ENCODE measurements at regions not wholly inside any gene's neighbourhood (a gene's known extent, or its start where the extent isn't known, plus 50 kb on each side); places are given as distances from the start of the nearest gene placed in this dataset.

DNA sequence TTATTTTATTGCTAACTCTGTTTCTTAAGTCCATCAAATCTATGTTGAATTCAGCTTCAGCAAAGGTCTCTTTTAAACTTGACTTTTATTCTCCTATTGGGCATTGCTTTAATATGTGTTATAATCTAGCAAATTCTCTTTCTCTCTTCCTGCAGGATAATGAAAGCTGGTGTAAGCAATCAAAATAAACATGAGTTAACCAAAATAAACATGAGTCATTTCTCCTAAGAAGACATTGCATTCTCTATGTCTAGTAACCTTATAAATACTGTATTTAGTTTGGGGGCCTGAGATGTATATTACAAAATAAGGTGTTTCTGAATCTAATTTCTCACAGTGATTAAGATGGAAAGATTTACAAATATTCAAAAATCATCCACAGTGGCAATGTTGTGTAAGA is 739.1 kb upstream of the ATXN7L3B start:
- DNase-seq (no peak), ATAC-seq (ENCODE audit: low read depth) (no peak)
- H3K4me2 ChIP-seq (replicated peaks; ENCODE audit: low read depth, low read length, poor library complexity, severe bottlenecking): no peak overlapping the region
- ChIA-PET POLR2A (no interaction called here), CTCF (no interaction called here)
- no peaks in the 10 kb centered on the region for H3K27me3 Mint-ChIP-seq
- H3K4me3 ChIP-seq (ENCODE audit: control extremely low read depth in 1 of 5, extremely low read depth in 1 of 5, insufficient read depth in 1 of 5, low read depth in 2 of 5, low read length in 4 of 5): no peak overlapping the region
- no peak for TF ChIP-seq EZH2 (IDR thresholded peaks at IDR 0.05; ENCODE audit: borderline replicate concordance, insufficient read depth, low read depth, low read length, poor library complexity, severe bottlenecking)
- TF ChIP-seq, protein P1, sequence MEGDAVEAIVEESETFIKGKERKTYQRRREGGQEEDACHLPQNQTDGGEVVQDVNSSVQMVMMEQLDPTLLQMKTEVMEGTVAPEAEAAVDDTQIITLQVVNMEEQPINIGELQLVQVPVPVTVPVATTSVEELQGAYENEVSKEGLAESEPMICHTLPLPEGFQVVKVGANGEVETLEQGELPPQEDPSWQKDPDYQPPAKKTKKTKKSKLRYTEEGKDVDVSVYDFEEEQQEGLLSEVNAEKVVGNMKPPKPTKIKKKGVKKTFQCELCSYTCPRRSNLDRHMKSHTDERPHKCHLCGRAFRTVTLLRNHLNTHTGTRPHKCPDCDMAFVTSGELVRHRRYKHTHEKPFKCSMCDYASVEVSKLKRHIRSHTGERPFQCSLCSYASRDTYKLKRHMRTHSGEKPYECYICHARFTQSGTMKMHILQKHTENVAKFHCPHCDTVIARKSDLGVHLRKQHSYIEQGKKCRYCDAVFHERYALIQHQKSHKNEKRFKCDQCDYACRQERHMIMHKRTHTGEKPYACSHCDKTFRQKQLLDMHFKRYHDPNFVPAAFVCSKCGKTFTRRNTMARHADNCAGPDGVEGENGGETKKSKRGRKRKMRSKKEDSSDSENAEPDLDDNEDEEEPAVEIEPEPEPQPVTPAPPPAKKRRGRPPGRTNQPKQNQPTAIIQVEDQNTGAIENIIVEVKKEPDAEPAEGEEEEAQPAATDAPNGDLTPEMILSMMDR (IDR thresholded peaks at IDR 0.05): no peak
- H3K4me1 Mint-ChIP-seq: no peaks in the 10 kb centered on the region
- H3K27ac ChIP-seq (ENCODE audit: low read length in 2 of 2): no peak overlapping the region
- H3K9me3 Mint-ChIP-seq (ENCODE audit: insufficient read depth): peaks cover 6% of the 10 kb centered on the region
- H3K4me1 ChIP-seq (ENCODE audit: control insufficient read depth in 2 of 2, insufficient read depth in 2 of 2, low read length in 2 of 2): no peaks in the 10 kb centered on the region
- intact Hi-C loops (cut with micrococcal nuclease): no loop called here
- H3K79me2 ChIP-seq (ENCODE audit: control insufficient read depth, insufficient read depth, low read length): no peaks in the 10 kb centered on the region
- H3K27ac Mint-ChIP-seq: no peak overlapping the region
- H4K20me1 ChIP-seq (ENCODE audit: control insufficient read depth, insufficient read depth, low read length, poor library complexity, severe bottlenecking): no peaks in the 10 kb centered on the region
- no peak overlapping the region for H3K4me3 Mint-ChIP-seq
- no peaks in the 10 kb centered on the region for H3K27me3 ChIP-seq (replicated peaks in 1 of 4; ENCODE audit: control extremely low read depth in 1 of 4, control insufficient read depth in 3 of 4, insufficient read depth in 4 of 4, low read length in 3 of 4)
- no peak overlapping the region for H2AFZ ChIP-seq (ENCODE audit: insufficient read depth, low read depth, low read length, poor library complexity, severe bottlenecking)
- no peak overlapping the region for H3K9ac ChIP-seq (ENCODE audit: low read length)
- no peaks in the 10 kb centered on the region for H3K36me3 ChIP-seq (replicated peaks in 1 of 2; ENCODE audit: control extremely low read depth in 1 of 2, control insufficient read depth in 1 of 2, extremely low read depth in 1 of 2, insufficient read depth in 2 of 2, low read length in 1 of 2)
- peaks cover 0 to 12% (median 8%) of the 10 kb centered on the region in 3 donors for H3K9me3 ChIP-seq (ENCODE audit: control extremely low read depth in 1 of 3, control insufficient read depth in 2 of 3, insufficient read depth in 1 of 3, low read length in 2 of 3)

DNA sequence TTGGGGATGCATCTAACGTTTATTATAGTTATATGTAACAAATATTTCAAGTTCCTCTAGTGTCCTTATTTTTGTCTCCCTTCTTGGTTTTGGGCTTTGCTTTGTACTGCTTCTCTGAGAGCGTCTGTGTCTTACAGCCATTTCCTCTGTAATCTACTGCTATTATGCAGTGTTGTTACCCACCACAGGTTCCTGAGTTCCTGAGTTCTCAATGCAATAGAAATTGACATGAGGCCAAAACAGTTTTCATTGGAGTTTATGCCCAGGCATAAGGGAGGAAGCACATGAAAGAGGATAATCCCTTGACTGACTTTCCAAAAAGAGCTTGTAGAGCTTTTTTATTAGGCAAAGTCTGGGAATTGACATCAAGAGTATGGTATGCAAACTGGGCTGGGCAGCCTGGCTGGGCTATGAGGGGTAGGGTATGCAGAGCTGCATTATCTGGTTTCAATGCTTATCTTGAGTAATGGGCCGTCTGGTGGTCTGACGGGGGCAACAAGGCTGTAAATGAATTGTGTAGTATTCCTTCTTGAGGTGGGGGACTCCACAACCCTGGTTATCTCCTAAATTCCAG is 722.5 kb upstream of the ATXN7L3B start:
- Histone ChIP-seq H3K27ac (ENCODE audit: low read length in 2 of 2) (no peak overlapping the region), H2AFZ (ENCODE audit: insufficient read depth, low read depth, low read length, poor library complexity, severe bottlenecking) (no peak overlapping the region), H3K27me3 (replicated peaks in 1 of 4; ENCODE audit: control extremely low read depth in 1 of 4, control insufficient read depth in 3 of 4, insufficient read depth in 4 of 4, low read length in 3 of 4) (no peaks in the 10 kb centered on the region), H3K4me1 (ENCODE audit: control insufficient read depth in 2 of 2, insufficient read depth in 2 of 2, low read length in 2 of 2) (no peaks in the 10 kb centered on the region), H3K79me2 (ENCODE audit: control insufficient read depth, insufficient read depth, low read length) (no peaks in the 10 kb centered on the region), H4K20me1 (ENCODE audit: control insufficient read depth, insufficient read depth, low read length, poor library complexity, severe bottlenecking) (no peaks in the 10 kb centered on the region), H3K36me3 (replicated peaks in 1 of 2; ENCODE audit: control extremely low read depth in 1 of 2, control insufficient read depth in 1 of 2, extremely low read depth in 1 of 2, insufficient read depth in 2 of 2, low read length in 1 of 2) (no peaks in the 10 kb centered on the region), H3K9me3 (ENCODE audit: control extremely low read depth in 1 of 3, control insufficient read depth in 2 of 3, insufficient read depth in 1 of 3, low read length in 2 of 3) (no peaks in the 10 kb centered on the region), H3K9ac (ENCODE audit: low read length) (no peak overlapping the region), H3K4me2 (replicated peaks; ENCODE audit: low read depth, low read length, poor library complexity, severe bottlenecking) (no peak overlapping the region), H3K4me3 (ENCODE audit: control extremely low read depth in 1 of 5, extremely low read depth in 1 of 5, insufficient read depth in 1 of 5, low read depth in 2 of 5, low read length in 4 of 5) (no peak overlapping the region)
- ChIA-PET CTCF (no interaction called here), POLR2A (no interaction called here)
- TF ChIP-seq EZH2 (IDR thresholded peaks at IDR 0.05; ENCODE audit: borderline replicate concordance, insufficient read depth, low read depth, low read length, poor library complexity, severe bottlenecking): no peak
- TF ChIP-seq, protein P1 (IDR thresholded peaks at IDR 0.05): no peak
- Mint-ChIP-seq H3K9me3 (ENCODE audit: insufficient read depth) (no peaks in the 10 kb centered on the region), H3K27me3 (no peaks in the 10 kb centered on the region), H3K27ac (no peak overlapping the region), H3K4me1 (no peaks in the 10 kb centered on the region), H3K4me3 (no peak overlapping the region)
- WGBS (ENCODE audit: insufficient coverage): no CpG with 5 or more reads among the region's 4 CpGs
- intact Hi-C loops (cut with micrococcal nuclease): no loop called here
- DNase-seq (no peak), ATAC-seq (ENCODE audit: low read depth) (no peak)

Measured in B cell (primary cell).